ENCODE measurements at regions not wholly inside any gene's neighbourhood (a gene's known extent, or its start where the extent isn't known, plus 50 kb on each side); places are given as distances from the start of the nearest gene placed in this dataset.
"Not testable (repeated sequence)": the region's sequence is repeated elsewhere in the genome, so short reads cannot be mapped to it uniquely, and the experiment has no call there.

DNA sequence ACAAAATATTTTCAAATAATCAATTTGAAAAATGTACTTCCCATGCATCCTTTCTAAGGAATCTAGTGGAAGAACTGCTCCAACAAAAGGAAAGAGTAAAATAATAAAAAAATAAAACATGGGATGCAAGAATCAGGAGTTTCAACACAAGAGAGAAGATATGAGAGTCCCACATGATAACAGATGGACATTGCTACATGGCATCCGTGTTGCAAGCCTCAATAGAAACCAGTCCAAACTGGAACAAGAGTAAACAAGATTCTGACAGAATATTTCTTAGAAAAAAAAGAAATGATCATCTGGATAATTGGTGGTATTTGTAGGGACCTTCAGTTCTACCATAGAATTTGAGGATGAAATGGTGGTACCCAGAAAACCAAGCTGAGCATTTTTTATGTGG lies 186.8 kb downstream of the FRK start:
- Mint-ChIP-seq H3K4me1 (ENCODE audit: low read depth) (no peaks in the 10 kb centered on the region), H3K27me3 (ENCODE audit: low read depth) (no peaks in the 10 kb centered on the region), H3K9me3 (no peaks in the 10 kb centered on the region), H3K4me3 (no peak overlapping the region), H3K36me3 (ENCODE audit: insufficient read depth in 2 of 2) (no peaks in the 10 kb centered on the region), H3K27ac (no peak overlapping the region)
- DNase-seq = no peak
- ATAC-seq (replicated peaks in 1 of 2) = no peak

DNA sequence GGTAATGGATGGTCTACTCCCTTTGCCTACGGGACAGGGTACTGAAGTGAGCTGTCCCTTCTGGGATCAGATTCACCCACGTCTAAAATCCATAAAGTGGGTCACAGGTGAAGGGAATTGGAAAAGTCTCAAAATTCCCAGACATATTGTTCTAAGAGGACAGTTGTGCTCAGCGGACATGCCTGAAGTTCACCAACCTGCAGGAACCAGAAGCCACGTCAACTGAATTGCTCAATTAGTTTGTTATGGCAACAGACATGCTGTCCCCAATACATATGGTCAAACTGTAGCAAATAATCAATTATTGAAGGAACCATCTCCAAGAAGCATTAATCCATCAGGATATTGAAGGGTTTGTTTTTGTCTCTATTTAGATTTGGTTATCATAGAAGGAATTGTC lies 190.2 kb downstream of the FRK start:
- no peaks in the 10 kb centered on the region for H3K9me3 Mint-ChIP-seq
- ATAC-seq (replicated peaks in 1 of 2) (no peak), DNase-seq (no peak)

DNA sequence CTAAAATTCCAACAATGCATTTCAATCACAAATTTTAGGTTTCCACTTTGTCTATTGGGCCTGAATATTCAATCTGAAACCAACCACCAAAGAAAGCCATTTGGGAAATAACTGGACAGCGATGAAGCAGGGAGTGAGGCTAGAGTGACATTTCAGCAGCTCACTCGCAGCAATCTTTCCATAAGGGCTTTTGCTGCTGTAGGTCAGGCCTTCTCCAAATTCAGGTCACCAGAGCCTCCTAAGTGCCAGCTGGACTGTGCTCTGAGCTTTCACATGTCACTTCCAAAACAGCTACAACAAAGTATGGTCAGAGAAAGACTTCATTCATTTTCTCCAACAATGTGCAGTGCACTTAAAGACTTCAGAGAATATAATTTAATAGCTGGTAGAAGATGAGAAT lies 194.8 kb downstream of the FRK start:
- no peaks in the 10 kb centered on the region for H3K9me3 Mint-ChIP-seq
- H3K4me3 Mint-ChIP-seq = no peak overlapping the region
- ATAC-seq (replicated peaks in 1 of 2) (no peak), DNase-seq (no peak)
- H3K27me3 Mint-ChIP-seq (ENCODE audit: low read depth) = no peaks in the 10 kb centered on the region
- no peak overlapping the region for H3K27ac Mint-ChIP-seq
- no peaks in the 10 kb centered on the region for H3K36me3 Mint-ChIP-seq (ENCODE audit: insufficient read depth in 2 of 2)
- H3K4me1 Mint-ChIP-seq (ENCODE audit: low read depth) = no peaks in the 10 kb centered on the region

More for the DNA sequence above, 190.2 kb downstream of the FRK start:
- H3K27ac Mint-ChIP-seq = no peak overlapping the region
- H3K4me3 Mint-ChIP-seq = no peak overlapping the region
- H3K4me1 Mint-ChIP-seq (ENCODE audit: low read depth) = no peaks in the 10 kb centered on the region
- no peaks in the 10 kb centered on the region for H3K36me3 Mint-ChIP-seq (ENCODE audit: insufficient read depth in 2 of 2)
- H3K27me3 Mint-ChIP-seq (ENCODE audit: low read depth) = no peaks in the 10 kb centered on the region

DNA sequence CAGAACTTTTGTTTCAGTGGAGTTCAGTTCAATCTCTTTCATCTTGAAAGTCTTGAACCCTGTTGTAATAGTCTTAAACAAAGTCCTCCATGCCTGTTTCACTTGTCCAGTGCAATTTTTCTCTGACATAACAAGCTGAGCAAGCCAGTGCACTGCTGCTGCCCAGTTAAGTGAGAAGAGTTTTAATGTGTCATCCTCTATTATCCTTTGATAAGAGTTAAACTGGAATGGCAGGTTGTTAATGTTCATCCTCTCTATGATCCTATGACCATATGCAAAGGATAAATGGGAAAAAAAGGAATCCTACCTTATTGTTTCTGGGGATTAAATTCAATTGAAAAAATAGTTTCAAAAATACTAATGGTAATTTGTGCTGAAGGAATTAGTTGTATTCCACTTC lies 197.5 kb downstream of the FRK start:
- Mint-ChIP-seq H3K4me3 (no peak overlapping the region), H3K27me3 (ENCODE audit: low read depth) (no peaks in the 10 kb centered on the region), H3K9me3 (peaks cover under 1 to 3% of the 10 kb centered on the region in 2 donors), H3K4me1 (ENCODE audit: low read depth) (no peaks in the 10 kb centered on the region), H3K27ac (no peak overlapping the region), H3K36me3 (ENCODE audit: insufficient read depth in 2 of 2) (no peaks in the 10 kb centered on the region)
- no peak for ATAC-seq (replicated peaks in 1 of 2)
- no peak for DNase-seq

DNA sequence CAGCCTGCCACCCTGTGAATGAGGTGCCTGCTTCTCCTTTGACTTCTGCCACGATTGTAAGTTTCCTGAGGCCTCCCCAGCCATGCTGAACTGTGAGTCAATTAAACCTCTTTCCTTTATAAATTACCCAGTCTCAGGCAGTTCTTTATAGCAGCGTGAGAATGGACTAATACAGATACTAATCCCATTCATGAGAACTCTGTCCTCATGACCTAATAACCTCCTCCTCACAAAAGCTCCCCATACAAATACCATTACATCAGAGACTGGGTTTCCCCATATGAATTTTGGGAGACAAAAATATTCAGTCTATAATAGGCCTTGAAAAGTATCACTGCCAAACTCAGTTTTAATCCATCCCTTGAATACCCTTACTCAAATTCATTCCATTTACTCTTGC lies 199.0 kb downstream of the FRK start:
- H3K4me1 Mint-ChIP-seq (ENCODE audit: low read depth); DNase-seq; H3K4me3 Mint-ChIP-seq; H3K27ac Mint-ChIP-seq; H3K27me3 Mint-ChIP-seq (ENCODE audit: low read depth); ATAC-seq (replicated peaks in 1 of 2); H3K36me3 Mint-ChIP-seq (ENCODE audit: insufficient read depth in 2 of 2): not testable (repeated sequence)
- peaks cover 9 to 10% of the 10 kb centered on the region in 2 donors for H3K9me3 Mint-ChIP-seq

DNA sequence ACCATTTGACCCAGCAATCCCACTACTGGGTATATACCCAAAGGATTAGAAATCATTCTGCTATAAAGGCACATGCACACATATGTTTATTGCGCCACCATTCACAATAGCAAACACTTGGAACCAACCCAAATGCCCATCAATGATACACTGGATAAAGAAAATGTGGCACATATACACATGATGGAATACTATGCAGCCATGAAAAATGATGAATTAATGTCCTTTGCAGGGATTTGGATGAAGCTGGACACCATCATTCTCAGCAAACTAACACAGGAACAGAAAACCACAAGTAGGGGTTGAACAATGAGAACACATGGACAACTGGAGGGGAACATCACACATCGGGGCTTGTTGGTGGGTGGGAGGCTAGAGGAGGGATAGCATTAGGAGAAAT lies 201.1 kb downstream of the FRK start:
- H3K9me3 Mint-ChIP-seq = peaks cover 14 to 15% of the 10 kb centered on the region in 2 donors
- not testable (repeated sequence) for H3K27me3 Mint-ChIP-seq (ENCODE audit: low read depth); DNase-seq; H3K4me3 Mint-ChIP-seq; H3K27ac Mint-ChIP-seq; H3K4me1 Mint-ChIP-seq (ENCODE audit: low read depth); H3K36me3 Mint-ChIP-seq (ENCODE audit: insufficient read depth in 2 of 2); ATAC-seq (replicated peaks in 1 of 2)

DNA sequence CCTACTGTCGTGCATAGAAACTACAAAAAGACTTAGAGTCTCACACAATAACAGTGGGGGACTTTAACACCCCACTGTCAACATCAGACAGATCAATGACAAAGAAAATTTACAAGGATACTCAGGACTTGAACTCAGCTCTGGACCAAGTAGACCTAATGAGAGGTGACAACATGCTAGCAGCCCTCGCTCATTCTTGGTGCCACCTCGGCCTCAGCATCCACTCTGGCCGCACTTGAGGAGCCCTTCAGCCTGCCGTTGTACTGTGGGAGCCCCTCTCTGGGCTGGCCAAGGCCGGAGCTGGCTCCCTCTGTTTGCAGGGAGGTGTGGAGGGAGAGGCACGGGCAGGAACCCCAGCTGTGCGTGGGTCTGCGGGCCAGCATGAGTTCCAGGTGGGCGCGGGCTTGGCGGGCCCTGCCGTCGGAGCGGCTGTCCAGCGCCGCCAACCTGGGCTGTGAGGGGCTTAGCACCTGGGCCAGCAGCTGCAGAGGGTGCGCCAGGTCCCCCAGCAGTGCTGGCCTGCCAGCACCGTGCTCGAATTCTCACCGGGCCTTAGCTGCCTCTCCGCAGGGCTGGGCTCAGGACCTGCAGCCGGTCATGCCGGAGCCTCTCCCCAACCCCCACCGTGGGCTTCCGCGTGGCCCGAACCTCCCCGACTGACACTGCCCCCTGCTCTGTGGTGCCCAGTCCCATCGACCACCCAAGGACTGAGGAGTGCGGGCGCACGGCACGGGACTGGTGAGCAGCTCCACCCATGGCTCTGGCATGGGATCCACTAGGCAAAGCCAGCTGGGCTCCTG lies 205.6 kb downstream of the FRK start:
- DNase-seq (no peak), ATAC-seq (replicated peaks in 1 of 2) (no peak)
- Mint-ChIP-seq H3K36me3 (ENCODE audit: insufficient read depth in 2 of 2) (peaks cover 4 to 6% of the 10 kb centered on the region in 2 donors), H3K4me1 (ENCODE audit: low read depth) (no peaks in the 10 kb centered on the region), H3K27me3 (ENCODE audit: low read depth) (no peaks in the 10 kb centered on the region), H3K4me3 (no peak overlapping the region), H3K27ac (no peak overlapping the region), H3K9me3 (peaks cover 17 to 19% of the 10 kb centered on the region in 2 donors)

DNA sequence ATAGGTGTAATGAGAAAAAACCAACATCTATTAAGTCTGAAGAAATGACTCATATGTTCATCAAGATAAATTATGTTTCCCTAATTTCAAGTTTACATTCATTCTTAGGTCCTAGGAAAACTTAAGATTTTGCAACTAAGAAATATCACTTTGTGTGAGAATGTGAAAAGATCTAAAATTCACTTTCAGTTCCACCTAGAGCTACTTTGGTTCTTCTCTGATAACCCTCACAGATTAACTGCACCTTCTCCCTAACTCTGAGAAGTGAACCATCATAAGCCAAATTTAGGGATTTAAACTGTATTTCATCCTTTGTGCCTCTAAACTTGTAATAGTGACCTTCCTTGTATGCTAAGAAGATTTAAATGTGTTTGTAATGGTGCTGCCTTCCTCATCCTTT lies 213.0 kb downstream of the FRK start:
- H3K36me3 Mint-ChIP-seq (ENCODE audit: insufficient read depth in 2 of 2) = no peaks in the 10 kb centered on the region
- peaks cover 0 to 2% of the 10 kb centered on the region in 2 donors for H3K9me3 Mint-ChIP-seq
- DNase-seq (no peak), ATAC-seq (replicated peaks in 1 of 2) (no peak)
- no peak overlapping the region for H3K27ac Mint-ChIP-seq
- H3K4me1 Mint-ChIP-seq (ENCODE audit: low read depth) = no peaks in the 10 kb centered on the region
- no peaks in the 10 kb centered on the region for H3K27me3 Mint-ChIP-seq (ENCODE audit: low read depth)
- H3K4me3 Mint-ChIP-seq = no peak overlapping the region

DNA sequence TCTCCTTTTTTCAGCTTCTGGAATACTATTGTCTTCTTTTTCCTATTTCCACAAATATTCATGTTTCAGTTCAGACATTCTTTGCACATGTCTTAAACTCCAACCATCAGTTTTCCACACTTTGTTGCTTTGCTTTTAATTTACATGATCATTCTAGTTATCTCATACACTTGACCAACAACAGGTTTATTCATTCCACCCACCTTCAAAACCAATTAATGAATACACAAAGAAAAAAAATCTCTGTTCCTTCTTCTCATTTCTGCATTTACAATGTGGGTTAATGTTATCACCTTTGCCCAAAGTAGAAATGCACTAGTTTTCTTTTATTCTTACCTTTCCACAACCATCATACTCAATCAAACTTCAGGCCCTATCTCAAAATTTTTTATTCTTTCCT lies 216.7 kb downstream of the FRK start:
- H3K36me3 Mint-ChIP-seq (ENCODE audit: insufficient read depth in 2 of 2) = no peaks in the 10 kb centered on the region
- no peak for ATAC-seq (replicated peaks in 1 of 2)
- H3K4me1 Mint-ChIP-seq (ENCODE audit: low read depth) = no peaks in the 10 kb centered on the region
- peaks cover 0 to 2% of the 10 kb centered on the region in 2 donors for H3K9me3 Mint-ChIP-seq
- H3K4me3 Mint-ChIP-seq = no peak overlapping the region
- no peak for DNase-seq
- no peaks in the 10 kb centered on the region for H3K27me3 Mint-ChIP-seq (ENCODE audit: low read depth)
- no peak overlapping the region for H3K27ac Mint-ChIP-seq

DNA sequence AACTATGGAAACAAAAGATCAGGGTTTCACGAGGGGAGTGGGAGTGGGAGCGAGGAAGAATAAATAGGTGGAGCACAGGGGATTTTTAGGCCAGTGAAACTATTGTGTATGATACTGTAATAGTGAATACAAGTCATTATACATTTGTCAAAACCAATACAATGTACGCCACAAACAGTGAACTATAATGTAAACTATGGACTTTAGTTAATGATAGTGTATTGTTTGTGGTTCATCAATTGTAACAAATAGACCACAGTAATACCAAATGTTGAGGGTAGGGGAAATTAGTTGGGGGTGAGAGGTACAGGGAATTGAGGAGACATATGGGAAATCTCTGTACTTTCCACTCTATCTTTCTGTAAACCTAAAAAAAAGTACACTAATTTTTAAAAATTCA lies 218.4 kb downstream of the FRK start:
- Mint-ChIP-seq H3K36me3 (ENCODE audit: insufficient read depth in 2 of 2) (no peaks in the 10 kb centered on the region), H3K4me1 (ENCODE audit: low read depth) (no peaks in the 10 kb centered on the region)

DNA sequence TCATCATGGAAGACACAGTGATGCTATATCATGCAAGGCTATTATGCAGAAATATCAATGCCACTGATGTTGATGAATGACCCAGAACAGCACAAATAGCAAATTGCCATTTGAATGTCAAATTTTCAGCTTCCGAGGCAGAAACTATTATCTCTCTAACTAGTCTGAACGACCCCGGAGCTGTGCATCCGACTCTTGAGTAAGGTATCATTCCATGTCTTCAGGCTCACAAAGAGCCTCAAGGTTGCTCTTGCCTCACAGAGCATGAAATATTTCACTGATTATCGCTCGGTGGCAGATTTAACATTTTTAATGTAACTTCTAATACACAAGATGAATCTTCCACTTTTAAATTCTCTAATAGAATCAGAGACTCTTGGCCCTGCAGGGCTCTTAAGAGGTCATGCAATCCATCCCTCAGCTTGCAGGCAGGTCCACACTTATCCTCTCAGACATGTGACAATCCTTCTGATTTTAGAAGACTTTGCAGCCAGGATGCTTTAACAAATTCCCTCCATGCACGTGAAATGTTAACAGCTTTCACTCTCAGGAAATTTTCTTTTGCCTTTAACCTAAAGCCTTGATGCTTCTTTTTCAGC lies 221.0 kb downstream of the FRK start:
- H3K36me3 Mint-ChIP-seq (ENCODE audit: insufficient read depth in 2 of 2) = no peaks in the 10 kb centered on the region
- DNase-seq = no peak
- no peak overlapping the region for H3K4me3 Mint-ChIP-seq
- H3K27ac Mint-ChIP-seq = no peak overlapping the region
- no peaks in the 10 kb centered on the region for H3K27me3 Mint-ChIP-seq (ENCODE audit: low read depth)
- peaks cover 0 to 9% of the 10 kb centered on the region in 2 donors for H3K9me3 Mint-ChIP-seq
- ATAC-seq (replicated peaks in 1 of 2) = no peak
- no peaks in the 10 kb centered on the region for H3K4me1 Mint-ChIP-seq (ENCODE audit: low read depth)

More for the DNA sequence above, 218.4 kb downstream of the FRK start:
- DNase-seq (no peak), ATAC-seq (replicated peaks in 1 of 2) (no peak)
- no peak overlapping the region for H3K27ac Mint-ChIP-seq
- no peaks in the 10 kb centered on the region for H3K27me3 Mint-ChIP-seq (ENCODE audit: low read depth)
- peaks cover 0 to 4% of the 10 kb centered on the region in 2 donors for H3K9me3 Mint-ChIP-seq
- H3K4me3 Mint-ChIP-seq = no peak overlapping the region

DNA sequence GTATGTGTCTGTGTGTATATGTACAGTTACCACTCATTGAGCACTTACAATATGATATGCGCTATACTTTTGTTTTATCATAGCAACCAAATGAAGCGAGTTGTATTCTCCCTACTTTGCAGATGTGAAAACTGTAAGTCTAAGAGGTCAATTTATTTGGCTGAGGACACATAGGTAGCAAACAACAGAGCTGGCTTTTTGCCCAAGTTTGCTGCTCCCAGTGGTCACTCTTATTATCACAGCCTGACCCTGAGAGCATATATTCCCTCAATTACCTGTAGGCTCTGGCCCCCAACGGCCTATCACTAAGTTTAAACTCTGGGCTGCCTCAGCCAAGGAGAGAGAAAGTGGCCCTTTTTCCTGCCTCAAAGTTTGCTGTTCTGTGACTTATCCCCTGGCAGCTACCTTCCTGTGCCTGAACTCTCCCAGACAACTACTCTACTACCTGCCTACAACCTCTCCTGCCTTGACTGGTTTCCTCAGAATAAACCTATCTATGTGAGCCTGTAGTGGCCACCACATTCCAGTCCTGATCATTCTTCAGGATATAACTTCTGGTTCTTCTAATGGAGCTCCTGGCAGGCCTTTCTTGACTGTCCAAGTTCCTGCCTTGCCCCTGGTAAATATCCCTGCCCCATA lies 221.8 kb downstream of the FRK start:
- DNase-seq (peak in 1 of 2 donors; percentile 5), ATAC-seq (replicated peaks in 1 of 2) (no peak)
- Mint-ChIP-seq H3K27ac (no peak overlapping the region), H3K36me3 (ENCODE audit: insufficient read depth in 2 of 2) (no peaks in the 10 kb centered on the region), H3K4me1 (ENCODE audit: low read depth) (no peaks in the 10 kb centered on the region), H3K9me3 (peaks cover 0 to 9% of the 10 kb centered on the region in 2 donors), H3K4me3 (no peak overlapping the region), H3K27me3 (ENCODE audit: low read depth) (no peaks in the 10 kb centered on the region)

DNA sequence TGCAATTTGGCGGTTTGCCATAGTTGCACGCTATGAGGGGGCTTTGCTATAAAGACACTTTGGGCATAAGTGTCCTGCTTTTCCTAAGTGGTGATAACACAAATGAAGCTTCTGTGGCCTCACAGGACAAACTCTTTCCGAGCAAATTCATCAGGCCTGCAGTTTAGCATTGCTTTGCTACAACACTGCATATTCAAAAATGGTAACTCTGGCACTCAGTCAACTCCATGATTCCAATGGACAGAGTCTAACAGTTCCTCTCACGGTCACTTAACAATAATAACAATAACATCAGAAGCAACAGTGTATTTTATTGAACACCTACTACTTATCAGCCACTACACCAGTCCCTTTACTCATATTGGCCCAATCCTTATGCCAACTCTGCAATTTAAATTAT lies 222.5 kb downstream of the FRK start:
- no peaks in the 10 kb centered on the region for H3K36me3 Mint-ChIP-seq (ENCODE audit: insufficient read depth in 2 of 2)
- DNase-seq = no peak
- peaks cover 0 to 9% of the 10 kb centered on the region in 2 donors for H3K9me3 Mint-ChIP-seq
- ATAC-seq (replicated peaks in 1 of 2) = no peak
- H3K27ac Mint-ChIP-seq = no peak overlapping the region
- no peaks in the 10 kb centered on the region for H3K4me1 Mint-ChIP-seq (ENCODE audit: low read depth)
- H3K4me3 Mint-ChIP-seq = no peak overlapping the region
- no peaks in the 10 kb centered on the region for H3K27me3 Mint-ChIP-seq (ENCODE audit: low read depth)

Measured in activated T-cell treated with anti-CD3 and anti-CD28 coated beads, Interleukin-2, amount 50 U/mL, for 72 hours (primary cell).